Bone marrow (tissue), 2 donors: ENCODE measurements at regions not wholly inside any gene's neighbourhood (a gene's known extent, or its start where the extent isn't known, plus 50 kb on each side); places are given as distances from the start of the nearest gene placed in this dataset.

Experiments
- DNase-seq, 2 donors: peaks; one replicate each; lab custom pipeline; 2025; lab: John Stamatoyannopoulos, UW

GRCh38 chr3:170730071-170730812, 139.8 kb downstream of the RPL22L1 start:
- DNase-seq: no peak

- no peak for DNase-seq
Observed at GRCh38 chr3:170728181-170728580, 141.8 kb downstream of the RPL22L1 start.

GRCh38 chr3:170727754-170728153, 141.9 kb upstream of the SLC7A14 start:
- no peak for DNase-seq

- DNase-seq: no peak
Observed at GRCh38 chr3:170726976-170727661, 141.2 kb upstream of the SLC7A14 start.

GRCh38 chr3:170725285-170725731, 139.4 kb upstream of the SLC7A14 start:
- DNase-seq: no peak

GRCh38 chr3:170724599-170725280, 138.9 kb upstream of the SLC7A14 start:
- no peak for DNase-seq

- no peak for DNase-seq
Observed at GRCh38 chr3:170723241-170723640, 137.4 kb upstream of the SLC7A14 start.

- DNase-seq: no peak
Observed at GRCh38 chr3:170721563-170721962, 135.7 kb upstream of the SLC7A14 start.

GRCh38 chr3:170719300-170719699, 133.4 kb upstream of the SLC7A14 start:
- DNase-seq: no peak

GRCh38 chr3:170718848-170719247, 133.0 kb upstream of the SLC7A14 start:
- no peak for DNase-seq

GRCh38 chr3:170717410-170718402, 131.8 kb upstream of the SLC7A14 start:
- DNase-seq: no peak

GRCh38 chr3:170716172-170716805, 130.4 kb upstream of the SLC7A14 start:
- no peak for DNase-seq

- no peak for DNase-seq
Observed at GRCh38 chr3:170714562-170715535, 129.0 kb upstream of the SLC7A14 start.

- DNase-seq: no peak
Observed at GRCh38 chr3:170714122-170714521, 128.2 kb upstream of the SLC7A14 start.

- DNase-seq: no peak
Observed at GRCh38 chr3:170713653-170714052, 127.8 kb upstream of the SLC7A14 start.

- no peak for DNase-seq
Observed at GRCh38 chr3:170712798-170713197, 126.9 kb upstream of the SLC7A14 start.

- no peak for DNase-seq
Observed at GRCh38 chr3:170712336-170712735, 126.5 kb upstream of the SLC7A14 start.

- no peak for DNase-seq
Observed at GRCh38 chr3:170711786-170712185, 125.9 kb upstream of the SLC7A14 start.

- no peak for DNase-seq
Observed at GRCh38 chr3:170709046-170709445, 123.2 kb upstream of the SLC7A14 start.

GRCh38 chr3:170707899-170708298, 122.0 kb upstream of the SLC7A14 start:
- no peak for DNase-seq
